ENCODE measurements at regions not wholly inside any gene's neighbourhood (a gene's known extent, or its start where the extent isn't known, plus 50 kb on each side); places are given as distances from the start of the nearest gene placed in this dataset.

DNA sequence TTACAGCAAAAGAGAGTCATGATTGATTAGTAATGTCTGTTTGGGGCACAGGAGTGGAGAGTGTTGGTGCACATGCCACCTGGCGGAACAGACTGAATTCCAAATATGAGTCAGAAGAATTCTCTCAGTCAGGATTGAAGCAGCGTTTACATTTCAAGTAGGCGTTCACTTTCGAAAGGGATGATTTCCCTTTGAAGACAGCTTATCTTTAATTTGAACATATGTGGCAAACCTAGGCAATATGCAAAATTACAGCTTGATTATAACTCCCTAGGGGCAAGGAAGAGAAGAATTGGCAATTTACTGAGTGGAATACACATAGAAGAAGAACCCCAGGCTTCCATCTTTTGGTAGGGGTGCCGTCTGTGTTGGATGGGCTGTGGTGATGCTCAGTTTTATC is 235.8 kb downstream of the HAPSTR1 start:
- no peak overlapping the region for H3K4me3 Mint-ChIP-seq
- Histone ChIP-seq H3K4me2 (no peak overlapping the region), H3K9me2 (ENCODE audit: insufficient read depth) (no peaks in the 10 kb centered on the region), H4K20me1 (replicated peaks; ENCODE audit: insufficient read depth) (no peaks in the 10 kb centered on the region), H3K36me3 (ENCODE audit: insufficient read depth) (no peaks in the 10 kb centered on the region), H3K4me1 (ENCODE audit: insufficient read depth) (peaks cover 11% of the 10 kb centered on the region), H3K79me2 (replicated peaks; ENCODE audit: insufficient read depth) (no peaks in the 10 kb centered on the region), H3K27me3 (ENCODE audit: insufficient read depth) (no peaks in the 10 kb centered on the region), H2AFZ (no peak overlapping the region), H3F3A (replicated peaks; ENCODE audit: low read depth) (no peaks in the 10 kb centered on the region), H3K27ac (ENCODE audit: low read depth) (no peak overlapping the region), H3K4me3 (no peak overlapping the region)
- H3K27ac Mint-ChIP-seq, result no peak overlapping the region
- peaks cover 7% of the 10 kb centered on the region; the same call in 2 of the 3 replicates for H3K4me1 Mint-ChIP-seq
- ATAC-seq (no peak), DNase-seq (ENCODE audit: low spot score) (no peak)
- H3K9me3 Mint-ChIP-seq, result no peaks in the 10 kb centered on the region
- TF ChIP-seq POLR2AphosphoS5 (IDR thresholded peaks at IDR 0.05; ENCODE audit: low read depth) (no peak), ZNF114 (CRISPR knock-in tag; IDR thresholded peaks at IDR 0.05) (no peak), EZH2phosphoT487 (IDR thresholded peaks at IDR 0.05; ENCODE audit: unreplicated experiment) (no peak), ZNF331 (CRISPR knock-in tag; IDR thresholded peaks at IDR 0.05; ENCODE audit: low read depth) (no peak), EZH2 (IDR thresholded peaks at IDR 0.05; ENCODE audit: low read depth, unreplicated experiment) (no peak), NANOG (IDR thresholded peaks at IDR 0.05; ENCODE audit: borderline replicate concordance) (no peak), CREB1 (CRISPR knock-in tag; IDR thresholded peaks at IDR 0.05; ENCODE audit: low read depth) (no peak), STAT1 (IDR thresholded peaks at IDR 0.05; ENCODE audit: unreplicated experiment) (no peak), JUNB (IDR thresholded peaks at IDR 0.05; ENCODE audit: unreplicated experiment) (no peak)
- TF ChIP-seq, protein P1, sequence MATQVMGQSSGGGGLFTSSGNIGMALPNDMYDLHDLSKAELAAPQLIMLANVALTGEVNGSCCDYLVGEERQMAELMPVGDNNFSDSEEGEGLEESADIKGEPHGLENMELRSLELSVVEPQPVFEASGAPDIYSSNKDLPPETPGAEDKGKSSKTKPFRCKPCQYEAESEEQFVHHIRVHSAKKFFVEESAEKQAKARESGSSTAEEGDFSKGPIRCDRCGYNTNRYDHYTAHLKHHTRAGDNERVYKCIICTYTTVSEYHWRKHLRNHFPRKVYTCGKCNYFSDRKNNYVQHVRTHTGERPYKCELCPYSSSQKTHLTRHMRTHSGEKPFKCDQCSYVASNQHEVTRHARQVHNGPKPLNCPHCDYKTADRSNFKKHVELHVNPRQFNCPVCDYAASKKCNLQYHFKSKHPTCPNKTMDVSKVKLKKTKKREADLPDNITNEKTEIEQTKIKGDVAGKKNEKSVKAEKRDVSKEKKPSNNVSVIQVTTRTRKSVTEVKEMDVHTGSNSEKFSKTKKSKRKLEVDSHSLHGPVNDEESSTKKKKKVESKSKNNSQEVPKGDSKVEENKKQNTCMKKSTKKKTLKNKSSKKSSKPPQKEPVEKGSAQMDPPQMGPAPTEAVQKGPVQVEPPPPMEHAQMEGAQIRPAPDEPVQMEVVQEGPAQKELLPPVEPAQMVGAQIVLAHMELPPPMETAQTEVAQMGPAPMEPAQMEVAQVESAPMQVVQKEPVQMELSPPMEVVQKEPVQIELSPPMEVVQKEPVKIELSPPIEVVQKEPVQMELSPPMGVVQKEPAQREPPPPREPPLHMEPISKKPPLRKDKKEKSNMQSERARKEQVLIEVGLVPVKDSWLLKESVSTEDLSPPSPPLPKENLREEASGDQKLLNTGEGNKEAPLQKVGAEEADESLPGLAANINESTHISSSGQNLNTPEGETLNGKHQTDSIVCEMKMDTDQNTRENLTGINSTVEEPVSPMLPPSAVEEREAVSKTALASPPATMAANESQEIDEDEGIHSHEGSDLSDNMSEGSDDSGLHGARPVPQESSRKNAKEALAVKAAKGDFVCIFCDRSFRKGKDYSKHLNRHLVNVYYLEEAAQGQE (IDR thresholded peaks at IDR 0.05; ENCODE audit: unreplicated experiment), result no peak
- TF ChIP-seq, protein P2, sequence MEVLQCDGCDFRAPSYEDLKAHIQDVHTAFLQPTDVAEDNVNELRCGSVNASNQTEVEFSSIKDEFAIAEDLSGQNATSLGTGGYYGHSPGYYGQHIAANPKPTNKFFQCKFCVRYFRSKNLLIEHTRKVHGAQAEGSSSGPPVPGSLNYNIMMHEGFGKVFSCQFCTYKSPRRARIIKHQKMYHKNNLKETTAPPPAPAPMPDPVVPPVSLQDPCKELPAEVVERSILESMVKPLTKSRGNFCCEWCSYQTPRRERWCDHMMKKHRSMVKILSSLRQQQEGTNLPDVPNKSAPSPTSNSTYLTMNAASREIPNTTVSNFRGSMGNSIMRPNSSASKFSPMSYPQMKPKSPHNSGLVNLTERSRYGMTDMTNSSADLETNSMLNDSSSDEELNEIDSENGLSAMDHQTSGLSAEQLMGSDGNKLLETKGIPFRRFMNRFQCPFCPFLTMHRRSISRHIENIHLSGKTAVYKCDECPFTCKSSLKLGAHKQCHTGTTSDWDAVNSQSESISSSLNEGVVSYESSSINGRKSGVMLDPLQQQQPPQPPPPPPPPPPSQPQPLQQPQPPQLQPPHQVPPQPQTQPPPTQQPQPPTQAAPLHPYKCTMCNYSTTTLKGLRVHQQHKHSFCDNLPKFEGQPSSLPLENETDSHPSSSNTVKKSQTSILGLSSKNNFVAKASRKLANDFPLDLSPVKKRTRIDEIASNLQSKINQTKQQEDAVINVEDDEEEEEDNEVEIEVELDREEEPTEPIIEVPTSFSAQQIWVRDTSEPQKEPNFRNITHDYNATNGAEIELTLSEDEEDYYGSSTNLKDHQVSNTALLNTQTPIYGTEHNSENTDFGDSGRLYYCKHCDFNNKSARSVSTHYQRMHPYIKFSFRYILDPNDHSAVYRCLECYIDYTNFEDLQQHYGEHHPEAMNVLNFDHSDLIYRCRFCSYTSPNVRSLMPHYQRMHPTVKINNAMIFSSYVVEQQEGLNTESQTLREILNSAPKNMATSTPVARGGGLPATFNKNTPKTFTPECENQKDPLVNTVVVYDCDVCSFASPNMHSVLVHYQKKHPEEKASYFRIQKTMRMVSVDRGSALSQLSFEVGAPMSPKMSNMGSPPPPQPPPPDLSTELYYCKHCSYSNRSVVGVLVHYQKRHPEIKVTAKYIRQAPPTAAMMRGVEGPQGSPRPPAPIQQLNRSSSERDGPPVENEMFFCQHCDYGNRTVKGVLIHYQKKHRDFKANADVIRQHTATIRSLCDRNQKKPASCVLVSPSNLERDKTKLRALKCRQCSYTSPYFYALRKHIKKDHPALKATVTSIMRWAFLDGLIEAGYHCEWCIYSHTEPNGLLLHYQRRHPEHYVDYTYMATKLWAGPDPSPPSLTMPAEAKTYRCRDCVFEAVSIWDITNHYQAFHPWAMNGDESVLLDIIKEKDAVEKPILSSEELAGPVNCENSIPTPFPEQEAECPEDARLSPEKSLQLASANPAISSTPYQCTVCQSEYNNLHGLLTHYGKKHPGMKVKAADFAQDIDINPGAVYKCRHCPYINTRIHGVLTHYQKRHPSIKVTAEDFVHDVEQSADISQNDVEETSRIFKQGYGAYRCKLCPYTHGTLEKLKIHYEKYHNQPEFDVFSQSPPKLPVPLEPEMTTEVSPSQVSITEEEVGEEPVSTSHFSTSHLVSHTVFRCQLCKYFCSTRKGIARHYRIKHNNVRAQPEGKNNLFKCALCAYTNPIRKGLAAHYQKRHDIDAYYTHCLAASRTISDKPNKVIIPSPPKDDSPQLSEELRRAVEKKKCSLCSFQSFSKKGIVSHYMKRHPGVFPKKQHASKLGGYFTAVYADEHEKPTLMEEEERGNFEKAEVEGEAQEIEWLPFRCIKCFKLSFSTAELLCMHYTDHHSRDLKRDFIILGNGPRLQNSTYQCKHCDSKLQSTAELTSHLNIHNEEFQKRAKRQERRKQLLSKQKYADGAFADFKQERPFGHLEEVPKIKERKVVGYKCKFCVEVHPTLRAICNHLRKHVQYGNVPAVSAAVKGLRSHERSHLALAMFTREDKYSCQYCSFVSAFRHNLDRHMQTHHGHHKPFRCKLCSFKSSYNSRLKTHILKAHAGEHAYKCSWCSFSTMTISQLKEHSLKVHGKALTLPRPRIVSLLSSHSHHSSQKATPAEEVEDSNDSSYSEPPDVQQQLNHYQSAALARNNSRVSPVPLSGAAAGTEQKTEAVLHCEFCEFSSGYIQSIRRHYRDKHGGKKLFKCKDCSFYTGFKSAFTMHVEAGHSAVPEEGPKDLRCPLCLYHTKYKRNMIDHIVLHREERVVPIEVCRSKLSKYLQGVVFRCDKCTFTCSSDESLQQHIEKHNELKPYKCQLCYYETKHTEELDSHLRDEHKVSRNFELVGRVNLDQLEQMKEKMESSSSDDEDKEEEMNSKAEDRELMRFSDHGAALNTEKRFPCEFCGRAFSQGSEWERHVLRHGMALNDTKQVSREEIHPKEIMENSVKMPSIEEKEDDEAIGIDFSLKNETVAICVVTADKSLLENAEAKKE (CRISPR knock-in tag; IDR thresholded peaks at IDR 0.05), result no peak
- TF ChIP-seq, protein P3, sequence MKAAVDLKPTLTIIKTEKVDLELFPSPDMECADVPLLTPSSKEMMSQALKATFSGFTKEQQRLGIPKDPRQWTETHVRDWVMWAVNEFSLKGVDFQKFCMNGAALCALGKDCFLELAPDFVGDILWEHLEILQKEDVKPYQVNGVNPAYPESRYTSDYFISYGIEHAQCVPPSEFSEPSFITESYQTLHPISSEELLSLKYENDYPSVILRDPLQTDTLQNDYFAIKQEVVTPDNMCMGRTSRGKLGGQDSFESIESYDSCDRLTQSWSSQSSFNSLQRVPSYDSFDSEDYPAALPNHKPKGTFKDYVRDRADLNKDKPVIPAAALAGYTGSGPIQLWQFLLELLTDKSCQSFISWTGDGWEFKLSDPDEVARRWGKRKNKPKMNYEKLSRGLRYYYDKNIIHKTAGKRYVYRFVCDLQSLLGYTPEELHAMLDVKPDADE (IDR thresholded peaks at IDR 0.05), result no peak
- no peaks in the 10 kb centered on the region for H3K36me3 Mint-ChIP-seq (ENCODE audit: low read depth)
- H3K27me3 Mint-ChIP-seq (ENCODE audit: insufficient read depth, low read depth, poor library complexity), result no peaks in the 10 kb centered on the region
